ENCODE measurements at regions not wholly inside any gene's neighbourhood (a gene's known extent, or its start where the extent isn't known, plus 50 kb on each side); places are given as distances from the start of the nearest gene placed in this dataset.

DNA sequence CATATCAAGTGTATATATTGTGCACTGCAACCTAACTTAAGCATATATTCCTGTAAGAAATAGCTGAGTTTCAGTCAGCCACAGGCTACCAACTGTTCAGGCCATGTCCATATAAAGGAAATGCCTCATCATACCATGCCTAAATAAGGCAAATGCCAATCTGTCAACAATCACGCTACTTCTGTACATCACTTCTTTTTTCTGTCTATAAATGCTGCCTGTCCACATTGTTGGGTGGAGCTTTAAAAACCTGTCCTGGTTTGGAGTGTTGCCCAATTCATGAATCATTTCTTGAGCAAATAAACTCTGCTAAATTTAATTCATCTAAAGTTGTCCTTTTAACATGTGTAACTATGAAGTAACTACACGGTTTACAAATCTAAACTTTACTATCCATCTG, 1091.9 kb downstream of the NSUN3 start:
- TF ChIP-seq, protein P1, sequence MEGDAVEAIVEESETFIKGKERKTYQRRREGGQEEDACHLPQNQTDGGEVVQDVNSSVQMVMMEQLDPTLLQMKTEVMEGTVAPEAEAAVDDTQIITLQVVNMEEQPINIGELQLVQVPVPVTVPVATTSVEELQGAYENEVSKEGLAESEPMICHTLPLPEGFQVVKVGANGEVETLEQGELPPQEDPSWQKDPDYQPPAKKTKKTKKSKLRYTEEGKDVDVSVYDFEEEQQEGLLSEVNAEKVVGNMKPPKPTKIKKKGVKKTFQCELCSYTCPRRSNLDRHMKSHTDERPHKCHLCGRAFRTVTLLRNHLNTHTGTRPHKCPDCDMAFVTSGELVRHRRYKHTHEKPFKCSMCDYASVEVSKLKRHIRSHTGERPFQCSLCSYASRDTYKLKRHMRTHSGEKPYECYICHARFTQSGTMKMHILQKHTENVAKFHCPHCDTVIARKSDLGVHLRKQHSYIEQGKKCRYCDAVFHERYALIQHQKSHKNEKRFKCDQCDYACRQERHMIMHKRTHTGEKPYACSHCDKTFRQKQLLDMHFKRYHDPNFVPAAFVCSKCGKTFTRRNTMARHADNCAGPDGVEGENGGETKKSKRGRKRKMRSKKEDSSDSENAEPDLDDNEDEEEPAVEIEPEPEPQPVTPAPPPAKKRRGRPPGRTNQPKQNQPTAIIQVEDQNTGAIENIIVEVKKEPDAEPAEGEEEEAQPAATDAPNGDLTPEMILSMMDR (IDR thresholded peaks at IDR 0.05; ENCODE audit: low read depth, low read length): no peak
- TF ChIP-seq EZH2phosphoT487 (IDR thresholded peaks at IDR 0.05; ENCODE audit: low read depth): no peak
